ENCODE measurements at regions not wholly inside any gene's neighbourhood (a gene's known extent, or its start where the extent isn't known, plus 50 kb on each side); places are given as distances from the start of the nearest gene placed in this dataset.

- no peaks in the 10 kb centered on the region for H3K36me3 ChIP-seq (ENCODE audit: insufficient read depth)
- TF ChIP-seq POLR2AphosphoS5 (IDR thresholded peaks at IDR 0.05; ENCODE audit: low read depth) (no peak), CTCF (conservative IDR thresholded peaks at IDR 0.05; ENCODE audit: low read depth in 2 of 2) (peak in 1 of 2 experiments; percentile 15; a peak in 1 of 4 replicates)
- H3K4me3 ChIP-seq: no peak overlapping the region
- peaks cover 16% of the 10 kb centered on the region for H3K4me1 ChIP-seq (ENCODE audit: insufficient read depth)
- no peak overlapping the region for H3K4me2 ChIP-seq
- H3K4me3 Mint-ChIP-seq: no peak overlapping the region
- no peaks in the 10 kb centered on the region for H3K9me2 ChIP-seq (ENCODE audit: insufficient read depth)
- DNase-seq (ENCODE audit: low spot score) (no peak), ATAC-seq (no peak)
- no peak overlapping the region for H3K27ac ChIP-seq (ENCODE audit: low read depth)
- peaks cover 21% of the 10 kb centered on the region for H3K4me1 Mint-ChIP-seq
- H3K27me3 Mint-ChIP-seq (ENCODE audit: insufficient read depth, low read depth, poor library complexity): peaks cover 2% of the 10 kb centered on the region
- H3F3A ChIP-seq (replicated peaks; ENCODE audit: low read depth): no peaks in the 10 kb centered on the region
- no peaks in the 10 kb centered on the region for H3K27me3 ChIP-seq (ENCODE audit: insufficient read depth)
- no peaks in the 10 kb centered on the region for H3K79me2 ChIP-seq (replicated peaks; ENCODE audit: insufficient read depth)
- no peak overlapping the region for H3K27ac Mint-ChIP-seq
- H4K20me1 ChIP-seq (replicated peaks; ENCODE audit: insufficient read depth): no peaks in the 10 kb centered on the region
- H2AFZ ChIP-seq: peak overlapping the region; percentile 11; the same call in 1 of the 2 replicates
- H3K9me3 Mint-ChIP-seq: no peaks in the 10 kb centered on the region
- H3K36me3 Mint-ChIP-seq (ENCODE audit: low read depth): no peaks in the 10 kb centered on the region
Observed at GRCh38 chr2:151157000-151157735, 104.5 kb downstream of the RBM43 start.

GRCh38 chr2:151156431-151156830 lies 105.2 kb downstream of the RBM43 start:
- no peaks in the 10 kb centered on the region for H3K36me3 Mint-ChIP-seq (ENCODE audit: low read depth)
- TF ChIP-seq JUNB (IDR thresholded peaks at IDR 0.05; ENCODE audit: unreplicated experiment): no peak
- no peak for TF ChIP-seq ZNF114 (CRISPR knock-in tag; IDR thresholded peaks at IDR 0.05)
- no peak for TF ChIP-seq NANOG (IDR thresholded peaks at IDR 0.05; ENCODE audit: borderline replicate concordance)
- TF ChIP-seq POLR2AphosphoS5 (IDR thresholded peaks at IDR 0.05; ENCODE audit: low read depth): no peak
- no peak for TF ChIP-seq ZNF331 (CRISPR knock-in tag; IDR thresholded peaks at IDR 0.05; ENCODE audit: low read depth)
- TF ChIP-seq CTCF (conservative IDR thresholded peaks at IDR 0.05; ENCODE audit: low read depth in 2 of 2): no peak
- TF ChIP-seq REST (IDR thresholded peaks at IDR 0.05; ENCODE audit: unreplicated experiment): no peak

More at GRCh38 chr2:151156431-151156830, 105.2 kb downstream of the RBM43 start:
- H3K9me2 ChIP-seq (ENCODE audit: insufficient read depth): no peaks in the 10 kb centered on the region
- H3K27me3 ChIP-seq (ENCODE audit: insufficient read depth): no peaks in the 10 kb centered on the region
- no peak overlapping the region for H3K4me3 Mint-ChIP-seq
- H3K27ac ChIP-seq (ENCODE audit: low read depth): no peak overlapping the region
- H4K20me1 ChIP-seq (replicated peaks; ENCODE audit: insufficient read depth): no peaks in the 10 kb centered on the region
- no peak overlapping the region for H2AFZ ChIP-seq
- no peak overlapping the region for H3K4me3 ChIP-seq
- H3K9me3 Mint-ChIP-seq: no peaks in the 10 kb centered on the region
- ATAC-seq: no peak
- H3K27ac Mint-ChIP-seq: no peak overlapping the region
- peaks cover 8% of the 10 kb centered on the region; the same call in 1 of the 2 replicates for H3K4me1 ChIP-seq (ENCODE audit: insufficient read depth)
- H3K79me2 ChIP-seq (replicated peaks; ENCODE audit: insufficient read depth): no peaks in the 10 kb centered on the region
- no peaks in the 10 kb centered on the region for H3K36me3 ChIP-seq (ENCODE audit: insufficient read depth)
- no peak overlapping the region for H3K4me2 ChIP-seq
- DNase-seq (ENCODE audit: low spot score): no peak
- peaks cover 2% of the 10 kb centered on the region for H3K27me3 Mint-ChIP-seq (ENCODE audit: insufficient read depth, low read depth, poor library complexity)
- H3K4me1 Mint-ChIP-seq: peaks cover 13% of the 10 kb centered on the region; the same call in 2 of the 3 replicates
- no peaks in the 10 kb centered on the region for H3F3A ChIP-seq (replicated peaks; ENCODE audit: low read depth)

Measured in GM23338 (cell line).